ENCODE measurements at regions not wholly inside any gene's neighbourhood (a gene's known extent, or its start where the extent isn't known, plus 50 kb on each side); places are given as distances from the start of the nearest gene placed in this dataset.

DNA sequence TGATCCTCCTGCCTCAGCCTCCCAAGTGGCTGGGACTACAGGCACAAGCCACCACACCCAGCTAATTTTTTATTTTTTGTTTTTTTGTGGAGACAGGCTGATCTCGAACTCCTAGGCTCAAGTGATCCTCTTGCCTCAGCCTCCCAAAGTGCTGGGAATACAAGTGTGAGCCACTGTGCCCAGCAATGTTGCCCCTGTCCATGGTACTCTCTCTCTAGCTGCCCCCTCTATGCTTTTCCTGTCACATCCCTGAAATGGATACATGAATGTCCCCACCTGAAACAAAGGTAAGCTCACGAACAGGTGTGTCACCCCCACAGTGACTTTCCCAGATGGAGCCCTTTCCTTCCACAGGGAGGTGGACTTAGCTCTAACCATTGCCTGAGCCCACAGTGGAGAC, 141.1 kb upstream of the MGMT start:
- DNase-seq: no peak

DNA sequence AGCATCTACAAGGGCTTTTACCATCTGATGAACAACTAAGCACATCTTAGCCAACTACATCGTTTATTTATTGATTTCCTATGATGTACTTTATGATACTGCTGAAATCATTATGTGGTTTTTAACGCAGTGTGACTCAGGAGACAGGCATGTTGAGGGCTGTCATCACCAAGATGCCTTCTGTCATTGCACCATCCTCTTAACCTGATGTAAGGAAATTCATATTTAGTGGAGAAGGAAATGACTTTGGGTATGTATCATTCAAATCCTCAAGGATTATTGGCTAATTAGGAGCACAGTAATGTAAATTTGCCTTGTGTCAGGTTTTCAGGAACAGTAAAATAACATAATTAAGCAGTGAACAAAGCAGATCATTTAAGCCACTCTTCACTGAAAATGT, 138.5 kb upstream of the MGMT start:
- no peak for DNase-seq

DNA sequence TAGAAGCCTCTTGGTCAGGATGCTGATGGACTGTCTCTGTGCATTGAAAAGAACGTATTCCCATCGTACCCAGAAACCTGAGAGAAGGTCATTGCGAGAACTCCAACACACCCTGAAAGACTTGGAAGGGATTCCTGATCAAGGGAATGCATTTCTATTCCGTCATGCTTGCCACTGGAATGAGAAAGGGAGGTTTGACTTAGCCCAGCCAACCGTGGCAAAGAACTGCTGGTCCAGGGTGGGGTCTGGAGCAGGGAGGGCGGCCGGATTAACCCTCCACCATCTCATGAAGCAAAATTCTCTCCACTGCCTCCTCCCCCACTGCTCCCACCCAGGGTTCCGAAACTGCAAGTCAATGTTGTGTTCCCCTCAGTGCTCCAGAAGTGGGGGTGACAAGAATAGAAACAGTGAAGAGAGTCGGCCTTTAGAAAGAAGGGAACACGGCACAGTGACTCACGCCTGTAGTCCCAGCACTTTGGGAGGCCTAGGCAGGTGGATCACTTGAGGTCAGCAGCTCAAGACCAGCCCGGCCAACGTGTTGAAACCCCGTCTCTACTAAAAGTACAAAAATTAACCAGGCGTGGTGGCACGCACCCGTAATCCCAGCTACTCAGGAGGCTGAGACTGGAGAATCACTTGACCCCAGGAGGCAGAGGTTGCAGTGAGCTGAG, 137.5 kb upstream of the MGMT start:
- DNase-seq: no peak

- no peak for DNase-seq
Measured at GRCh38 chr10:129330211-129330610, 136.8 kb upstream of the MGMT start.

GRCh38 chr10:129331207-129331838, 135.7 kb upstream of the MGMT start:
- DNase-seq: no peak

DNA sequence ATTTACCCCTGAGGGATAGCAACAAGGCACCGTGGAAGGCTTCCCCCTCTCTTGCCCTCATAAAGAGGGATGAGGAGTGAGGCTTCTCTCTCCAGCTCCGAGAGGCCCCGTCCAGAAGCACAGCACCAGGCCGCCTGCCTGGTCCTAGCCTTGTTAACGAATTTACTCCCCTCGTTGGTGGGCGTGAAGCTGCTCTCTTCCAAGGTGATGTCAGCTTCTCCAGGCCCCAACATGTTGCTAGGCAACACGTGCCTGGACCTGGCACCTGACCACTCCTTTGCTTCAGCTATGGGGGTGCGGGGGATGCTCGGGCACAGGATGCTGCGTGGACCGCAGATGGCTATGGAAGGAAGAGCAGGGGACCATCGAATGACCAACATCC, 135.2 kb upstream of the MGMT start:
- no peak for DNase-seq

DNA sequence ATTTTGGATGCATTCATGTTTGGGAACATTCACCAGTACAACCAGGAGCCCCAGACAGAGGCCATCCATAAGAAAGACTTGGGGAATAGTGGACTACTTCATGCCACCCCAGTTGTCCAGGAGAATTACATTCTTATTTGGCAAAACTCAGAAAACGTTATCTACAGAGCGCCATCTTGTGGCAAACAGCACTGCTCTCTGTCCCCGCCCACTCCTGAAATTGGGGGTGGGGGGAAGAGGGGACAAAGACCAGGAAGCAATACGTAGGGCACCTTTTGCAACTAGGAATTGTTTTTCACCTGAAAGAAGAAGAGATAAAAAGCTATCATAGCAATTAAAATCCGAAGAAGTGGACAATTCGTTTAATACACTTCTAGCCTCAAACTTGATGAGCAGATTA, 134.6 kb upstream of the MGMT start:
- no peak for DNase-seq

GRCh38 chr10:129333706-129334105, 133.3 kb upstream of the MGMT start:
- no peak for DNase-seq

DNA sequence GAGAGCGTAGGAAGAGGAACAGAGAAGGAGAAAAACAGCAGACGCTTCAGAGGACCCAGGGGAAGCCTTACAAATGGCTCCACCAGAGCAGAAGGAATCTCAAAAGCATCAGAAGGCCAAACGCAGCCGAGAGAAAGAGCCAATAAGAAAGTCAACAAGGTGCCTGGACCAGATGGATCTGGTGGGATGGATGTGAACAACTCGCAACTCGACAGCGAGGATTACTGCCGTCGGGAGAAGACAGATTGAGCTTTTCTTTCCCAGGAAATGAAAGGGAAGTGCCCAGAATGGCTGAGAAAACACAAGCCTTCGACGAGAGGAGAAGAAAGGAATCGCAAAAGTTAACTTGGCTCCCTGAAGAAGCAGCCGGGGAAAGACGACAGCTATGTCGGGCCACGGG, 132.8 kb upstream of the MGMT start:
- no peak for DNase-seq

DNA sequence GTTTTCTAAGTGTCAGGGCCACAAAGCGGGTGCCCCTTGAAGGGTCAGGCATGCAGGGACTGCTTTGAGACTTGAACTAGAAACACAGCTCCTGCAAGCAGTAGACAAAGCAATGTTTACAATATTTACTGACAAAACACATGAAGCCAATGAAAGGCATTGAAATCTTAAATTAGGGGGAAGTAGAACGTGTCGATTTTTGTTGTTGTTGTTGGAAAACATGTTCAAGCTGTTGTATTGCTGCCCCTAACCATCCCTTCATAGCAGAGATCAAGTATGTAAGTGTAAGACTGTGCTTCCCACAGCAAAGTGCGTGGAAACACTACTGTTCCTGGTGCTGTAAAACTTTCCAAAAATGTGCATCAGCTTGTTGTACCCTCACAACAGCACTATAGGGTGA, 131.6 kb upstream of the MGMT start:
- DNase-seq: no peak

- DNase-seq: no peak
Measured at GRCh38 chr10:129335942-129336341, 131.1 kb upstream of the MGMT start.

- no peak for DNase-seq
Measured at GRCh38 chr10:129339191-129339590, 127.8 kb upstream of the MGMT start.

GRCh38 chr10:129339841-129340240, 127.2 kb upstream of the MGMT start:
- no peak for DNase-seq

- DNase-seq: no peak
Measured at GRCh38 chr10:129341087-129341486, 126.0 kb upstream of the MGMT start.

GRCh38 chr10:129342385-129342784, 124.7 kb upstream of the MGMT start:
- DNase-seq: no peak

DNA sequence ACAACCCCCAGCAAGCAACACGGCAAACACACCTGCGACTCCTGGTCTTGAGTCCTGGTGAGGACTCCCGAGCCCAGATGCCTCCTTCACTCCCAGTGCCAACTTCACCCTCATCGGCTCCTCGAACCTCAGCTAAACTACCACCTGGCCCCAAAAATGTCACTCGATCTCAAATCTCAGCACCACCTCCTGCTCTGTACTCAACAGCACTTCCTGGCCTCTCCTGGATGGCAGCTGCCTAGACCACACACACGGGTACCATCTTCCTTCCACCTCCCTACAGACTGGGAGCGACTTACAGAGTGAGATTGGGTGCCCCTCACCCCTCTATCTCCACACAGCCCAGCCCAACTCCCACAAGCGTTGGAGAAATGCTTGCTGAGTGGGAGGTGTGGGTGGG, 123.9 kb upstream of the MGMT start:
- no peak for DNase-seq

DNA sequence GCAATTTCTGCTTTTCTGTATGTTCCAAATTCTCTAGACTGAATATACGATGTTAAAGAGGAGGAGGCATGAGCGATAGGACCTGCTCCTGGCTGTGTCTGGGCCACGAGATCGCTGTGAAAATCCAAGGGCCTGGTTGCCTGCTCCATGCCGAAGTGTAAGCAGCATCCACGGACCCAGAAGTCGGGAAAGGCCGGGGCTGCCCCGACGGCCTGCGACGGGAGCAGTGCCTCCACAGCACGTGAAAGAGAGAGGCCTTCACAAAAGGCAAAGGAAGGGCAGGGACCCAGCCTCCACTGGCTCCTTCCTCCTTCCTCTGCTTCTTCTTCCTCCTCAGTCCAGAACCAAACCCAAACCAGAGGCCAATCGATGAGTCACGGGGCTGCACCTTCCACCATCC, 122.9 kb upstream of the MGMT start:
- DNase-seq: no peak

GRCh38 chr10:129344731-129345355, 122.2 kb upstream of the MGMT start:
- no peak for DNase-seq

DNA sequence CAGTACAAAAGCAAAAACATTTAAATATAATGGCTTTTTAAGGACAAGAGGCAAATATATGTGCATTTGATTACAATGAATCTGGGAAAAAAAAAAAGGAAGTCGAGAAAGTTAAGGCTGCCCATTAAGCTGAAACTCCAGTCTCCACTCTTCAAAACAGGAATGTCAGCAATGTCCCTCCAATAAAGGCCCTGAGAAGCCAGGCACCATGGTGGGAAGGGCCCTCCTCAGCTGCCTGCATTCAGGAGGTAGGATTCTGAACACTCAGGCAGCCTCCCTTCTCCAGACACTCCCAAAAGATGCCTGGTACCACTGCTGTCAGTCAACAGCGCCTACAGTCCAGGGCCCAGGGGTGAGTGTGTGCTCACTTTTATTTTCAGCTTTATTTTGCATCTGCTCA, 121.3 kb upstream of the MGMT start:
- no peak for DNase-seq

DNA sequence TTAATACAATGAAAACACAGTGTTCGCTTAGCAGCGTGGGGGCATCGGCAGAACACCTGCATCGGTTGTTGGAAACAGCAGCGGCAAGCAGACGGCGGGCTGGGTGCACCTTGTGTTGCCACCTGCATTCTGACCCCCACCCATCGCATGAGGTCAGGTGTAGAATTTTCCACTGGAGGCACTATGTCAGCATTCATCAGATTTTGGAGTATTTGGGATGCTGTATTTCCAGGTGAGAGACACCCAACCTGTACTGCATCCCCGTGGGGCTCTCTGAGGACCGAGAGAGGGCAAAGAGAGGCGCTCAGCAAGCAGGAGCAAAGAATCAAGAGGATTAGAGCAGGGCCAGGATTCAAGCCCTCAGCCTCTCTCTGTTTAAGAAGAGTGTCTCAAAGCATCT, 116.4 kb upstream of the MGMT start:
- no peak for DNase-seq

DNA sequence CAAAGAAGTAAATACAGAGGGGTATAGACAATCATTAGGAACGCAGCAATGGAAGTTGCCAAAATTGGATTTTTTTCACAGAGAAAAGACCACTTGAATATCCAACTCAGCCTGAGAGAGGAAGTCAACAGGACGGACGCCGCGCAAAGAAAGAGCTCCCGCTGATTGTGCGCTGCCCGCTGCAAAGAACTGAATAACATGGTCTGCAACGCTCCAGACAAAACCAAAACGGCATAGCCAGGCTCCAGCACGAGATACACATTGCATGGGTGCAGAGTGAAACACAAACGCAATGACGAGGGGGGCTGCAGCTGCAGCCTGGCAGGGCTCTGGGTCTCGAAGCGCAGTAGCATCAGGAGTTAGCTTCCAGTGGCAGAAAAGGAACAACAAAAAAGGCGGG, 113.9 kb upstream of the MGMT start:
- no peak for DNase-seq

DNA sequence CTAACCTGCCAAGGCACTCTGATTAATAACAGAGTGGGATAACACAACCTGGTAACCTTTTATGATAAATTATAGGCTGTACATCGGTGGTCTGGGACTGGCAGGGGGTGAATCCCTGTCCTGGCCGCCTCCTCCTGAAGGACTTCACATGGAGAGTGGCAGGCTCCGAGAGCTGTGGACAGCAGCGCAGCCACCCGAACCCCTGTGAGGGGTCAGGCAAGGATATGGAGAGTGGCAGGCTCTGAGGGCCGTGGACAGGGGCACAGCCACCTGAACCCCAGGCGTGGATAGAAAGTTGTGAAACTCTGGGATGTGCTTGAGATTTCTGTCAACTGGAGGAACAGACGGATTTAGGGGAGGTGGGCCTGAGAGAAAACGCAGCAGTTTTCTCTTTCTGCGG, 107.0 kb upstream of the MGMT start:
- no peak for DNase-seq

- no peak for DNase-seq
Measured at GRCh38 chr10:129361676-129362376, 105.2 kb upstream of the MGMT start.

DNA sequence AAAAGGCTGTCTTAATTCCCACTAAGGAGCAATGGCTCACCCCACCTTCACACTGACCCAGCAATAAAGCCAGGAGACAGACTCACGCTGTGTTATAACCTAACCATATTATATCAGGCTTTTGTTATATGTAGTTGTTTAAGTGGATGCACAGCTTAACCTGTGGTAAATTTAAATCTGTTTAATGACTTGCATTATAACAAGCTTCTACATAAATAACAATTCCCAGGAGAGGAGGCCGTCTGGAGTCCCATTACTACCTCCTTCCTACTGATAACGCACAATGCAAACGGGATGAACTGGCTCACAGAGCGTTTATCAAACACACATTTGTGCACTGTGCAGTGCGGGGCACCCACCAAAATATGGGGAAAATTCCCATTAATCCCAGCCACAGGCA, 102.1 kb upstream of the MGMT start:
- DNase-seq: no peak
